ENCODE measurements at regions not wholly inside any gene's neighbourhood (a gene's known extent, or its start where the extent isn't known, plus 50 kb on each side); places are given as distances from the start of the nearest gene placed in this dataset.
"Not testable (repeated sequence)": the region's sequence is repeated elsewhere in the genome, so short reads cannot be mapped to it uniquely, and the experiment has no call there.

- DNase-seq = no peak
These were observed 1458.9 kb upstream of the FLRT2 start for GRCh38 chr14:84071061-84071460.

GRCh38 chr14:84074626-84075025, 1455.3 kb upstream of the FLRT2 start:
- no peak for DNase-seq

DNA sequence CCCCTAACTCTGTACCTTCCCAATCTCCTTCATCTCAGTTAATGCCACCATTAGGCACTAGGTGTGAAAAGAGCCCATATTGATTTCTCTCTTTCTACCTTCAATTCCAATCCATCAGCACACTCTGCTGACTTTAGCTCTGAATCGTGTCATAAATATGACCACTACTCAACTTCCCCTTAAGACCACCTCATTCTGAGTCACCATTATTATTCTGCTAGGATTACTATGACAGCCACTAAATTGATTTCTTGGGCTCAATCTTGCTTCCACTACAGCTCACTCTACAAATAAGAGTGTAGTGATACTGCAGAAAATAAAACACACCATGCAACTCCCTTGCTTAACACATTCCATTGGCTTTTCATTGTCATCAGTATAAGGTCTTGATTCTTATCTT, 1449.0 kb upstream of the FLRT2 start:
- DNase-seq = no peak

DNA sequence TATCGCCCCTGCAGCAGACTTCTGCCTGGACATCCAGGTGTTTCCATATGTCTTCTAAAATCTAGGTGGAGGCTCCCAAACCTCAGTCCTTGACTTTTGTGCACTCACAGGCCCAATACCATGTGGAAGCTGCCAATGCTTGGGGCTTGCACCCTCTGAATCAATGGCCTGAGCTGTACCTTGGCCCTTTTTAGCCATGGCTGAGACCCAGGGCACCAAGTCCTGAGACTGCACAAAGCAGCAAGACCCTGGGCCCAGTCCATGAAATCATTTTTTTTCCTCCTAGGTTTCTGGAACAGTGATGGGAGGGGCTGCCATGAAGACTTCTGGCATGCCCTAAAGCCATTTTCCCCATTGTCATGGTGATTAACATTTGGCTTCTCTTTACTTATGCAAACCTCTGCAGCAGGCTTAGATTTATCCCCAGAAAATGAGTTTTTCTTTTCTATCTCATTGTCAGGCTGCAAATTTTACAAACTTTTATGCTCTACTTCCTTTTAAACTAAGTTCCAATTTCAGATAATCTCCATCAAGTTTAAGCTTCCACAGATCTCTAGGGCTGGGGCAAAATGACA, 1445.8 kb upstream of the FLRT2 start:
- no peak for DNase-seq

DNA sequence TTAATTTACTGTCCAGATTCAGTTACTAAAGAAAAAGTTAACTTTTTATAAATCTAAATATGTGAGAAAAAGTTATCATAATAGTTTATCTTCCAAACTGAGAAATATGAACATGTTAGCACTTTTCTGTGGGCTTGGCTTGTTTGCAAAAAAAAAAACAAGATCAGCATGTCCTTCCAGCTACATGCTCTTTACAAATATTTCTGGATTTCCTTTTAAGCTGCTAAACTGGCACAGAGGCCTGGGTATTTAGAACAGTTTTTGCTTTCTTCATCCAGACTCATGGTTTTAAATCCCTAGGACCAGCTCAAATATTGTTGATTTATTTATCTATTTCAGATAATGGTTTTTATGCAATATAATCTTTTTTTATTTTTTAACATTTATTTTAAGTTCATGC, 1444.5 kb upstream of the FLRT2 start:
- no peak for DNase-seq

GRCh38 chr14:84086714-84087113, 1443.2 kb upstream of the FLRT2 start:
- DNase-seq = no peak

DNA sequence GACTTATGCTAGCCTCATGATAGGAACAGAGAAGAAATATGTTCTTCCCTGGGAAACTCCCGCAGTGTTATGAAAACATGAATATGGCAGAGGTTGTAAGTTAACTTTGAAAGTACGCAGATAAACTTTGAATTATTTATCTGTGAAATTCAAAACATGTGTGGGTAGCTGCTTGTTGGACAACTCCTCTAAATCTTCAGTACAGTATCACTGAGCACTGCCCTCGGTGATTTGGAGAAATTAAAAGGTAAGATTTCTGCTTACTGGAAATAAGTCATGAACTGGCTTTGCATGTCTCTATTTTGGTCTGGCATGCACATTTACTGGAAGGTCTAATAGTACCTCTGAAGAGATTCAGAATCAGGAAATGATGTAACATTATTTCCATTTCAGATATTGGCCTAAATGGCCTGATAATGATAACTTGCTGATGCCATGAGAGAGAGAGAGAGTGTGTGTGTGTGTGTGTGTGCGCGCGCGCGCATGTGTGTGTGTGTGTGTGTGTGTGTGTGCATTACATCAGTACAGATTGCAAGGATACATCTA, 1441.9 kb upstream of the FLRT2 start:
- no peak for DNase-seq

DNA sequence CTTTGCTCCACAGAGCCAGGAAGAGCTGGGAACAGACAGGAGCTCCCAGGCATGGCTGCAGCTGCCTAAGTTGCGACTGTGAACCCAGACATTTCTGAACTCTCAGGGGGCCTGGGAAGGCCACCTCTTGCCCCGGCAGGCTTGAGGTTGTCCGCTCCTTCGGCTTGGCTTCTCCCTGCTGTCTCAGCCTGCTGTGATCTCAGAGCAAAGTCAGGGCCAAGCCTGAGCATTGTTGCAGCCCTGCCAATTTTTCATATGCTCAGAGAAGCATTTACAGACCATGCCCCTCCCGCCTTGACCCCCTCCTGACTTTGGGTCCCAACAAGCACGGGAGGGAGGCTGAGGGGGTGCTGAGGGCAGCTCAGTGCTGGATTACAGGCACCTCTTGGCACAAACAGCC, 1439.1 kb upstream of the FLRT2 start:
- DNase-seq = no peak

DNA sequence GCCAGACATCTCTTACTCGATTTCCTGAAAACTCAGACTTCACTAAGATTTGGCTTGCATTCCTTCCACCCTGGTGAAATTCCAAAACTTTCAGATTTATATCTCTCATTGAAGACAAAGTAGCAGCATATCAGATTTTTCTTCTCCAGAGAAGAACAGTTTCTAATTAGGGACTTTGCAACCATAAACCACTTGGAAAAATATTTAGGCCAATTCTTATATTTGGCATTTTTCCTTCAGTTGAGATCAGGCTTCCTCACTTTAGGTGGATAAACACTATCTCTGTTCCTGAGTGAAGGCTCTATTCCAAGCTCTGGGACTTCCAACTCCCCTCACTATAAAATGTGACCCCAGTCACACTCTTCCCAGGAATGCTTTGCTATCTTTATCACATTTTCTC, 1434.3 kb upstream of the FLRT2 start:
- DNase-seq = no peak

DNA sequence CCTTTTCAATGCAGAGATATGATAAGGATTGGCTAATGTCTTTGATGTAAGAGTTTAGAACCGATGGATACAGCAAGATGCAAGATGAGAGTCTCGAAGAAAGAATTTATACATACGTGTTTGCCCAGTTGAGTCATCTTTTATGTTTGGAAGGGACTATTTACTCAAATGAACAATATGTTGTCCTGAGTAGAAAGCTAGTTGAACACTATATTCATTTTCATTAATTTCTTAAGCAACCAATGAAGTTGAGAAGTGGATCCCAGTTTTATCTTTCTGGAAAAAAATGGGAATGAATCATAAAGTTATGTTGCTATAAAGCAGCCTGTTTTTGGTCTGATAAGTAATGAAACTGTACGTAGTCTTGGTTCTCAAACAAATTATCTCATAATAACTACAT, 1431.7 kb upstream of the FLRT2 start:
- no peak for DNase-seq

- DNase-seq = not testable (repeated sequence)
These were observed 1430.4 kb upstream of the FLRT2 start for GRCh38 chr14:84099560-84099959.

- DNase-seq = no peak
These were observed 1422.1 kb upstream of the FLRT2 start for GRCh38 chr14:84107835-84108343.

DNA sequence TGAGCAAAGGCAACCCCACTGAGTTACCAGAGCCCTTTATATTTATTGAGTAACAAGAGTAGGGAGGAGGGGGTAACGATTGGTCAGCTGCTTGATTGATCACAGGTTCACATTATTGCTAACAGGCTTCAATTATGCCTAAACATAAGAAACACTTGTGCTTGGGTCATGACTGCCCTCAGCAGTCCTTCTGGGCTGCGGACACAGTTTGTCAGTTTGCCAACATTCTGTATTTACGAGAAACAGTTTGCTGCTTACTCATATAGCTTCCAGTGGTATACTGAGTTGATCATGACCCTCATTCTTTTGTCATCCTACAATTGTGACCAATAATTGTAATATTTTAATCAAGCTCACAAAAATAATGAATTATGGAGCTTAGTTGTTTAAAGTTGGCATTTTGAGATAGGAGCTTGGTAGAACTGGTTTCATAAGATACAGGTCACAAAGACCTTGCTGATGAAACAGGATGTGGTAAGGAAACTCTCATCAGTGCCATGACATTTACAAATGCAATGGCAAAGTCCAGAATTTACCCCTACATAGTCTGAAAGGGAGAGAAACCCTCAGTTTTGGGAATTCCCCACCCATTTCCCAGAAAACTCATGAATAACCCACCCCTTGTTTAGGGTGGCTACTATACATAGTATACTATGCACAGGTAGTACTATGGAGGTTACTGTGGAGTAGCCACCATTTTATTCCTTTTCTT, 1421.0 kb upstream of the FLRT2 start:
- DNase-seq = no peak

DNA sequence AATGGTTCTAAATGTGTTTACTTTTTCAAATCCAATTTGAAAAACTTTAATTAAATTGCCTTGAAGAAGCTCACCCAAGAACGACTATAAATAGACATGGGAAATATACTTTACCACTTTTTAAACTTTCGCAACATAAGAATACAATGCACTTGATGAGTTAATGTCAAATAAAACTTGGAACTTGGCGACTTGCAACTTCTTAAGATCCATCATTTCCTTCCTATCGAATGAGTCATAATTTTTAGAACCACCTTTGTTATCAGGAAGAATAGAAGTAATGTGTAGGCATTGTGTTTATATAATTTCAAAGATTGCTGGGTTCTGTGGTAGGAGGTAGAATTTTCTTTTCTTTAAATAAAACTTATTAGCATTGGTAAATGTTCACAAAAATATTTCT, 1417.4 kb upstream of the FLRT2 start:
- no peak for DNase-seq

DNA sequence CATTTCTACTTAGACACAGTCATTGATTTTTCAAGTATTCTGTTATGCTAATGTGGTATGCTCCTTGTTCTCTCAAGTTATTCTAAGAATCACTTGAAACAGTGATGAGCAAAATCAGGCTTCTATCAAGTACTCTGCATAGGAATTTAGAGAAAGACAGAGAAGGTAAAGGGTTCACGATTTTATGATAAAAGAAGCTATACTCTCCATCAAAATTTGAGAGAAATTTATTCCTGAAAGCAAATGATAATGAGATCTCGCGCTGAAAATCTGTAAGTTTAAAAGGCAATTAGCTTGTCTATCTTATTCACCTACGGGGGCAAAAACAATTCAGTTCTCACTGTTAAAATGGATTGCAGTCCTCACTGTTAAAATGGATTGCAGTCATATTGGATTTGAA, 1404.3 kb upstream of the FLRT2 start:
- no peak for DNase-seq

DNA sequence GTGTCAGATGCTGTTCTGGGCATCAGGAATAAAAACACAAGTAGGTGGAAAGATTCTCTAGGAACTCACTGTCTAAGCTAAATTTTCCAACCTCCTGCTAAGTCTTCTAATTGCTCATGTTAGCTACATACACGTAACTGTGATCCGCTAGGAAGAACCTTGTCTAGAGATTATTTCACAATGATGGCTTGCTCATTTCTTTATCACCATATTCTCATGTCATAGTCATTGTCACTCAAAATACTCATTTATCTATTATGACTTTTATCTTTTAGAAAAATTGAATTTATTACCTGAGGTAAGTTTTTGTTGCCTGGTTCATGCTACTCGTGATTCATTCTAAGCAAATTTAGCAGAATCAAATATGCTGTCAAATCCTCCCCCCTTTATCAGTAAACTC, 1402.4 kb upstream of the FLRT2 start:
- no peak for DNase-seq

DNA sequence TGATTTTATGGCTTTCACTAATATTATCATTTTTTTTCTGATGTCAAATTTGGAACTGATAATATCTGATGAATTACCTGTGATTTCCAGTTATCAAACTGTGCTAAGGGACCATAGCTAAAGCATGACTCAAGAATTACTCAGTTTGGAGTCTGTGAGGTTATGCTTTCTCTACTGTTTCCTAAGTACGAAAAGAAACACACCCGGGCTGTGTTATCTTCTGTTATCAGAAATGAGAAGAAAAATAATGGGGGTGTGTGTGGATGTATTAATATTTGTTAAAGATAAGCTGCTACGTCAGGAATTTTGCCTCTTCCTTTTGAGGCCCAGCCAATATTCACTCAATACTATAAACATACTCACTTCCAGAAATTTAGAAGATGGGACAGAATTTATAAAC, 1401.9 kb upstream of the FLRT2 start:
- DNase-seq = no peak

- DNase-seq = no peak
These were observed 1400.9 kb upstream of the FLRT2 start for GRCh38 chr14:84129007-84129406.

GRCh38 chr14:84129941-84130340, 1400.0 kb upstream of the FLRT2 start:
- no peak for DNase-seq

DNA sequence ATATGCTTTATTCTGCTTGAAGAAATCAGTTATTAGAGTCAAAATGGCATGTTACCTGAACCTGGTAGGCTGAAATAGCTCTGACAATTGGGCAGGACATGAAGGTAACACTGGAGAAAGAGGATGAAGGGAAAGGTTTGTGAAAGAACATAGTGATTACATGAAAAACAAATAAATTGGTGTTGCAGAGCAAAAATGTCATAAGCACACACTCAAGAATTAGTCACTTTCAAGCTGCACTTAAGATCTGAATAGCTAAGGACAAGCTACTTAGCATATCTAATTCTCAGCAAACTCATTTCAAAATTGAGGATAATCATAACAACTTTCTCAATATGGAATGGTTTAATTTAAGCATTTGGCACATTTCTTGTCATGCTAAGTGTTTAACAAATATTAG, 1398.0 kb upstream of the FLRT2 start:
- no peak for DNase-seq

- DNase-seq = no peak
These were observed 1385.8 kb upstream of the FLRT2 start for GRCh38 chr14:84144166-84144565.

DNA sequence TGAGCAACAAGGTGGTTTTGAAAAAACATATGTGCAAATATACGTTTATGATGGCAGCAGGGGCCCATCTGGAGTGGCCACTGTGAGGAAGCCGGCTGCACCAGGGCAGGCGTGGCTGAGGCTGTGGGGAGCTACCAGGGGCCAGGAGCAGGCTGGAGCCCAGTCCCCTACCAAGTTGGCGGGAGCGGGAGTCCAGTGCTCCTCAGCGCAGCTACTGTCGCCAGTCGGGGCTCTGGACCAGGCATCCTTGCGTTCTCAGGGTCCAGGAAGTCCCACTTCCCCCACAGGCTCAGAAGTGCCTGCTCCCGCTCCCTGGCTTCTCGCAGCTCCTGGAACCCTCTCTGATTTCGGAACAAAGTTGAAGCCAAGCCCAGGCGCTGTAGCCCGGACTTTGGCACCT, 1377.5 kb upstream of the FLRT2 start:
- no peak for DNase-seq

- no peak for DNase-seq
These were observed 1367.3 kb upstream of the FLRT2 start for GRCh38 chr14:84162633-84163032.

GRCh38 chr14:84167026-84167425, 1362.9 kb upstream of the FLRT2 start:
- DNase-seq = no peak

DNA sequence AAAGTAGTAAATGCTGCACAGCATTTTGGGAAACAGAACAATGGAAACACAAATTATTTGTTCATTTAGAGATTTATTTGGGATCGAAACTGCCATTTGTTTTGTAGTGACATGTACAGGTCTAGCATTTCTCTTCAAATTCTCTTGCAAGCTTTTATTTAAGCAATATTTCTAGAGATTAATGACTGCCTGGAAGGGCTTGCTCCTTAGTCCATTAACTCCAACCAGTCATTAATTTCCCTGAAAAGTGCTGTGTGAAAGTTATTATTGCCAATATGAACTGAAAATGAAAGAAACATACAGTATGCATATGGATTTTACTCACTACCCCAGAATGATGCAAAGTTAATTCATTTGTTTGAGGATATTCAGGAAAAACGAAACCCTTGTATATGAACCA, 1349.6 kb upstream of the FLRT2 start:
- no peak for DNase-seq

Data from CD4-positive, alpha-beta T cell treated with Interleukin-1 beta for 1 hour (primary cell).